Cardiac fibroblast (primary cell): ENCODE measurements at regions not wholly inside any gene's neighbourhood (a gene's known extent, or its start where the extent isn't known, plus 50 kb on each side); places are given as distances from the start of the nearest gene placed in this dataset.

Experiments
- DNase-seq, 2 donors: peaks; one replicate each; pipeline versions ENCODE4 v3.0.0 to v3.0.0-alpha.2; 2010; ENCODE audit warnings: low read depth in 2 of 2
- H3K4me3 ChIP-seq, 2 donors: replicated peaks in 1 of 2; 1 replicate in 1 of 2; 2 replicates in 1 of 2; pipeline ENCODE4 v1.5.1; 2011; ENCODE audit warnings: low read depth in 2 of 2, low read length in 2 of 2, mild to moderate bottlenecking in 2 of 2, moderate library complexity in 1 of 2
- TF ChIP-seq, protein P1 (sequence below): IDR thresholded peaks from one replicate; pipeline ENCODE4 v1.5.1; 2011; ENCODE audit warnings: low read depth, mild to moderate bottlenecking, low read length, inconsistent platforms

DNA sequence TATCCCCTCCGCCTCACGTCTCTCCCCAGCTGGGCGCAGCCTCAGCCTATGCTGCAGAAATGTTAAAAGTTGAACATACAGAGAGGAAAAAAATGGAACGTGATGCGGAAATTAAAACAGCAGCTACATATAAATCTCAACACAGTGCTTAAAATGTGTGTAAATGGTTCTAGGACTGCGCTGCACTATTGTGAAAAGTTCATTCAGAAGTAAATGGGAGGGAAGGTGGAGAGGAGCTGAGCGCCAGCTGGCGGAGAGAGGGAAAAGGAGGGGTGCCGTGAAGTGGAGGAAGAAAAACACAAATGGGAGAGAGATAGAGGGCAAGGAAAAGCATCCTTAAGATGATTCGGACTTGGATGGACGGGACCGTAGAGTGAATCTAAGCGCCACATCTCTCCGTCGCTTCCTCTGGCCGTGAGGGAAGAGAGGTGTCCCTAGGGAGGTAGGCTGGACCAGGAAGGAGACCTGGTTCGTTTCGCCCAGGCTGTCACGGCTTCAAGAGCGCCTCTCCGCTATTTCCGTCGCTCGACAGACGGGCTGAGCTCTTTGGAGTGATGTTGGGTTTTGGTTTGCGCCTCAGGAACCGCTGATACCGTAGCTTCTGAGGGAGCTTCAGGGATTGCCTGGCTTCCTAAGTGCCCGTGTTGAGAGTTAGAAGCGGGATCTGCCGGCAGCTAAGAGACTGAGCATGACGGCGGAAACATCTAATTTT, 113.7 kb downstream of the TRIM27 start:
- H3K4me3 ChIP-seq, result peak overlapping the region in 1 of 2 donors; percentile 45
- TF ChIP-seq, protein P1, sequence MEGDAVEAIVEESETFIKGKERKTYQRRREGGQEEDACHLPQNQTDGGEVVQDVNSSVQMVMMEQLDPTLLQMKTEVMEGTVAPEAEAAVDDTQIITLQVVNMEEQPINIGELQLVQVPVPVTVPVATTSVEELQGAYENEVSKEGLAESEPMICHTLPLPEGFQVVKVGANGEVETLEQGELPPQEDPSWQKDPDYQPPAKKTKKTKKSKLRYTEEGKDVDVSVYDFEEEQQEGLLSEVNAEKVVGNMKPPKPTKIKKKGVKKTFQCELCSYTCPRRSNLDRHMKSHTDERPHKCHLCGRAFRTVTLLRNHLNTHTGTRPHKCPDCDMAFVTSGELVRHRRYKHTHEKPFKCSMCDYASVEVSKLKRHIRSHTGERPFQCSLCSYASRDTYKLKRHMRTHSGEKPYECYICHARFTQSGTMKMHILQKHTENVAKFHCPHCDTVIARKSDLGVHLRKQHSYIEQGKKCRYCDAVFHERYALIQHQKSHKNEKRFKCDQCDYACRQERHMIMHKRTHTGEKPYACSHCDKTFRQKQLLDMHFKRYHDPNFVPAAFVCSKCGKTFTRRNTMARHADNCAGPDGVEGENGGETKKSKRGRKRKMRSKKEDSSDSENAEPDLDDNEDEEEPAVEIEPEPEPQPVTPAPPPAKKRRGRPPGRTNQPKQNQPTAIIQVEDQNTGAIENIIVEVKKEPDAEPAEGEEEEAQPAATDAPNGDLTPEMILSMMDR, result peak; percentile 9
- no peak for DNase-seq

DNA sequence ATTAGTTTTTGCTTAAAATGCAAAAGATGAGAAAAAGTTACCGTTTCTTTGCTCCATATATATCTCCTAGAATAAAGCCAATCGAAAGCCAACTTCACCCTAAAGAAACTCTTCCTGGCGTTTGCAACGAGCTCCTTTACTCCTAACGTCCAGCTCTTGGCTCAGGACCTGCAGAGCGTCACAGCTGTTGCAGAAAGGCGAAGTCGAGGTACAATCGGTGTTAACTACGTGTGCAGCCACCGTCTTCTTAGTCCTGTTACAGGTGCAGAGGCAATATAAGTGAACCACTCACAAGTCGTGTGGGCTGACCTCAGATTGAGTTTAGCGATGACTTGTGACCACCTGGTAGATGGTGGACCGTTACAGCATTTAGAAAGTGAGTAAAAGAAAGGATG, 113.1 kb downstream of the TRIM27 start:
- no peak for DNase-seq
- H3K4me3 ChIP-seq, result peak overlapping the region in 1 of 2 donors; percentile 45

DNA sequence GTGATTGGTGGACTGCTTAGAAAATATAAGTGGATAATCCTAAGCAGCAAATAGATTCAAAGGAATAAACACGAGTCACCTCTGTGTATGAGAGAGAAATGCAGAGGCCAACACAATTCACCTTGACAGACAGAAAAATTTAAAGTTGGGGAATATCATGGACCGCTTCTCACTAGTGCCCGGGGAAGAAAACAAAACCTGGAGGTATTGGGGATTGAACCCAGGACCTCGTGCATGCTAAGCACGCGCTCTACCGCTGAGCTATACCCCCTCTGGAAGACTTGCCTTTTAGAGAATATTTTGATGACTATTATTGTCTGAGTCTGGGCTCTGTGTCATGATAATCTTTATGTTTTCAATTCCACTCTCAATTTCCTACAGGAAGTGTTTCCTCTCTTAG, 111.9 kb downstream of the TRIM27 start:
- TF ChIP-seq, protein P1, result no peak
- peak; percentile 10 to 66 for DNase-seq
- no peak overlapping the region for H3K4me3 ChIP-seq

More for the DNA sequence above, 113.1 kb downstream of the TRIM27 start:
- TF ChIP-seq, protein P1, result no peak

DNA sequence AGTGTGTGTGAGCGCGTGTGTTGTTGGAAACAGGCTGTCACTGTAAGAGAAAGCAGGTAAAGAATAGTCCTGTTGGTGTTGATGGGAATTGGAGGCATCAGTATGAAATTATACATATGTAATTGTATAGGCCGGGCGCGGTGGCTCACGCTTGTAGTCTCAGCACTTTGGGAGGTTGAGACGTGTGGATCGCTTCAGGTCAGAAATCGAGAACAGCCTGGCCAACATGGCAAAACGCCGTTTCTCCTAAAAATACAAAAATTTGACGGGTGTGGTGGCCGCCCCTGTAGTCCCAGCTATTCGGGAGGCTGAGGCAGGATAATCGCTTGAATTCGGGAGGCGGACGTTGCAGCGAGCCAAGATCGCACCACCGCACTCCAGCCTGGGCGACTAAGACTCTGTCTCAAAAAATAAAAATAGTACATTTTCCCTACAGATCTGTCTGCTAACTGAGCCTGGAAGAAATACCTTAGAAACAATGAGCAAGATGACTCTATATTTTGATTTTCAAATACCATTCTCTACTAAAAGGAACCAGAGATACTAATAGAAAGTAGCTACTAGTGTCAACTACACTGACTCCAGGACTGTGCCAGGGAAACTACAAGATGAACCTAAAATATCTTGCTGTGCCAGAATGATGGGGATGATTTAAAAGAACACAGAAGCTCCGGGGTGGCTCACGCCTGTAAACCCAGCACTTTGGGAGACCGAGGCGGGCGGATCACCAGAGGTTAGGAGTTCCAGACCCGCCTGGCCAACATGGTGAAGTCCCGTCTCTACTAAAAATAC, 110.8 kb downstream of the TRIM27 start:
- no peak overlapping the region for H3K4me3 ChIP-seq
- DNase-seq, result no peak
- TF ChIP-seq, protein P1, result no peak

DNA sequence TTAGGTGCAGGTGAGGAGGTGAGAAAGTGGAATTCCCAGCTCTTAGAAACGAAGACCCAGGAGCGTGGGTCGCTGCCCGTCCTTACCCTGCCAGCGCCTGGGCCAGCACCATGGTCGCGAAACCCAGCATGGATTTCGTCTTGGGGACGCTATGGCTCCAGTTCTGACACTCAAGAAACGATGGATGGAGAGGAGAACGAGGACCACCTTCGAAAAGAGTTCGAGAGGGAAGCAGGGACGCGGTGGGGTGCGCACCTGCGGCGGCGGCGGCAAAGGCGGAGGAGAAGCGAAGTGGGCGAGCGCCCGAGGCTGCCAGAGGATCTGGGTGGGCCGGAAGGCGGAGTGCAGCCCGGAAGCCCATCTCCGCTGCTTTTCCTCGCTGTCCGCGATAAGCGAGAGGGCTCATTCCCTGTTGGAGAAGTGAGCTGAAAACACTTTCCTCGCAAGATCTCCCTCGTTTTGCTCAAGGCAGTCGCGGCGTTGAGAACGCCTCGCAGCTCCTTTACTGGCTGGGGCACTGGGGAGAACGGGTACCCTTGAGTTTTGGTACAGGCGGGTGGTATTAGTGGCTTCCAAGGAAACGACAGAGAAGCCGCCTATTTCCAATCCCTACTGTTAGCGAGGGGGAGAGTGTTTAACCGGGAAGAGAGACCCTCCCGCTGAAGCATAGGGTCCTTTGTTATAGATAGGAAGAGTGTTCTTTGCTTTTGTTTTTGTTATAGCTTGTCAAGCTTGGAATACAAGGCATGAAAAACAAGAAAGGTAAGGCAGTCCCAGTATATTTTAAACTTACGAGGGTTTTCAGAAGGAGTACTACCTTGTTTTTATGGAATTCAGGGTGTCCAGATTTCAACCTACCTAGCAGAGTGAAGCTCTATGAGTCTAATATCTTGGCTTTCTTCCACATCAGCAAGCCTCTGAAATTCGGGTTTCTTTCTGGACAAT, 109.5 kb downstream of the TRIM27 start:
- TF ChIP-seq, protein P1, result no peak
- H3K4me3 ChIP-seq, result peak overlapping the region; percentile 14 to 31
- no peak for DNase-seq

DNA sequence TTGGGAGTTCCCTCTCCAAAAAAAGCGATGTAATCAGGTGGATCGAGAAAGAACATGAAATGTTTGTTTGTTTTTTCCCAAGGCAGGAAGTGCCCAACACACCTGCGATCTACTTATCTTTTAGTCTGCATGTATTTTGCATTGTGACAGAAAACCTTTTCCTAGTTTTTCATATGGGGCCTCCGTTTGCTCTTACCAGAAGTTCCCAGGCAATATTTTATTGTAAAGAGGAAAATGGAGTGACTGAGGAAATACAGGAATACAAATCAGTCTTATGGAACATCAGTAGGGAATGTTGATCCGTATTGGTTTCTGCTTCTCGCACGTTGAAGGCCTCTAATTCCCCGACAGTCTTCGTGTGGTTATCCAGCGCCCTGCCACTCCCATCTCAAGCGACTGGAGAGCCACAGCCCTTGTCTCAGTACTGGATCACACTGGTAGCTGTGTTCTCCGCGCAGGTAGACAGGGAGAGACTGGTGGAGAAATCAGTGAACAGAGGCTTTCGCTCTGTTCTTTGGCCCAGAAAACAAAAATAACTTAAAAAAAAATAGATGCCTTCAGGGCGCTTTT, 107.4 kb downstream of the TRIM27 start:
- TF ChIP-seq, protein P1, result no peak
- DNase-seq, result no peak
- peak overlapping the region; percentile 13 to 18 for H3K4me3 ChIP-seq
